HUES6 (cell line): ENCODE measurements at regions not wholly inside any gene's neighbourhood (a gene's known extent, or its start where the extent isn't known, plus 50 kb on each side); places are given as distances from the start of the nearest gene placed in this dataset.
"Not testable (repeated sequence)": the region's sequence is repeated elsewhere in the genome, so short reads cannot be mapped to it uniquely, and the experiment has no call there.

ENCODE experiments used
- H3K27ac ChIP-seq: 2 replicates; pipeline ENCODE4 v1.7.0; 2013; ENCODE audit warnings: low read depth, mild to moderate bottlenecking, low read length, inconsistent platforms
- H3K27me3 ChIP-seq: 2 replicates; pipeline ENCODE4 v1.6.1; 2013; ENCODE audit warnings: low read length; ENCODE audit not compliant: control insufficient read depth, insufficient read depth
- H3K36me3 ChIP-seq: 2 replicates; pipeline ENCODE4 v1.6.1; 2013; ENCODE audit warnings: low read length; ENCODE audit not compliant: control insufficient read depth, insufficient read depth
- H3K4me1 ChIP-seq: 2 replicates; pipeline ENCODE4 v1.6.1; 2013; ENCODE audit warnings: low read length; ENCODE audit not compliant: control insufficient read depth, insufficient read depth
- H3K4me3 ChIP-seq: 2 replicates; pipeline ENCODE4 v1.5.1; 2013; ENCODE audit warnings: low read depth, low read length
- H3K9ac ChIP-seq: one replicate; pipeline ENCODE4 v1.6.1; 2013; ENCODE audit warnings: mild to moderate bottlenecking, low read length
- H3K9me3 ChIP-seq: 2 replicates; pipeline ENCODE4 v1.6.1; 2013; ENCODE audit warnings: low read depth, low read length; ENCODE audit not compliant: control insufficient read depth, insufficient read depth

DNA sequence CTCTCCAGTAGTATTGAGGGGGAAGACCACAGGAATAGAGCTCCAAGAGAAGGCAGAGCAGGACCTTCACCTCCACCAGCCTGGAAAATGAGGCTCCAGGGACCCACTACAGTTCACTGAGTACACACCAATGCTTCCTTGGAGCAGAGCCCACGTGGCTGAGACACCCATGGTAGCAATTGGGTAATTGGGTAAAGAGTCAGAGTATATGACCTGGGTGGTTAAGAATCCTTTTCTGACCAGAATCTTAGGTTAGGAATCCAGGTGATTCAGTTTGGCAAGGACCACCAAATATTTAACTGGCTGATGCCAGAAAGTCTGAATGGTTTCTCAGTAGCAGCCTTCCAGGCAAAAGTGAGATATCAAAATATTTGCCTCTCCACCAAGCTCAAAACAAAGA is 107.7 kb downstream of the MDH1 start:
- H3K9ac ChIP-seq, result no peak overlapping the region
- H3K27ac ChIP-seq, result no peak overlapping the region
- H3K36me3 ChIP-seq, result no peaks in the 10 kb centered on the region
- no peaks in the 10 kb centered on the region for H3K27me3 ChIP-seq
- no peaks in the 10 kb centered on the region for H3K9me3 ChIP-seq
- peaks cover 16% of the 10 kb centered on the region for H3K4me1 ChIP-seq
- H3K4me3 ChIP-seq, result no peak overlapping the region

DNA sequence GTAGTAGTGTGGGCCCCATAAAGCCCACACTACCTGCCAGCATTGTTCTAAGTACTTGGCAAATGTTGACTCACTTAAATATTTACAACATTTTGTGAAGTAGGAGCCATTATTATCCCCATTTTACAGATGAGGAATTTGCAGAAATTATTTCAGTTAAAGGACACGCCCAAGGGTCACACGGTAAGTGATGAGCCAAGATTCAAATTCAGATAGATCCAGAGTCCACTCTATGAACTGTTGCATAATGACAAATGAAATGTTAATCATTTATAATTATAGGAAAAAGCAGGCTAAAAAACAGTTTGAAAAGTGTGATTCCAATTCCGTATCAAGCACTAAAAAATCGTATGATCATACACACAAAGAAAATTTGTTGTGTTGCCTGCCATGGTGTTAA is 108.4 kb downstream of the MDH1 start:
- H3K27ac ChIP-seq, result no peak overlapping the region
- no peaks in the 10 kb centered on the region for H3K36me3 ChIP-seq
- H3K4me3 ChIP-seq, result no peak overlapping the region
- H3K9ac ChIP-seq, result no peak overlapping the region
- H3K27me3 ChIP-seq, result no peaks in the 10 kb centered on the region
- peaks cover 16% of the 10 kb centered on the region for H3K4me1 ChIP-seq
- no peaks in the 10 kb centered on the region for H3K9me3 ChIP-seq

DNA sequence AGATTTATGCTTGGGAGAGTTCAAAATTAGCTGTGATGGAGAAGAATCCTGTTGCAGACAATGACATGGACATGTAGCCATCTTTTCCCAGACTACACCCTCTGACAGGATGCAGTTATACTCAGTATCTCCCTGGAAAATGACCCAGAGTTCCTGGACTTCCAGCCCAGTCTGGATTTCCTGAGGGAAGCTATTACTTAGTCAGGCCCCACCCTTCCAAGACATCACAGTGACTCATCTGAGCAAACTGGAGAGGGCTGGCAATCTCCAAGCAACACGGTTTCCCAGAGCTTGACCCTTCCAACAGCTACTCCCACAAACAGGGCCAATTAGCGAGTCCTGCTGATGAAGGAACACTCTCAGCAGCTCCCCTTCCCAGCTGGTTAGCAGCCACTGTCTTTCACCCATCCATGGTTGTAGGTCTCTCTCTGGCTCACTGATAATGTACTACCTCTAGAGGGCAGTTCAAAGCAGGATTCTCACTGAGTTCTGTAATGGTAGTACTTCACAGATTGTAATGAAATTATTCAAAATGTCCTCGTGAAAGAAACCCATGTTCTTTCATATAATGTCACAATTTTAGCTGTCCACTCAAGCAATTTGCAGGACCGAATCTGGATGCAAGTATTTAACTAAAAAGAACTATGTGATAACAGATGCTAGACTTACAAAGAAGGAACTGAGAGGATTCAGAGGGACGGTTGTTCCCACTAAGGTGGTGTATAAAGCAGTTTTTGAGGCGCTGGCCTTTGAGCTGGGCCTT is 110.2 kb downstream of the MDH1 start:
- no peaks in the 10 kb centered on the region for H3K27me3 ChIP-seq
- 0 out of 2 replicates have a peak, but pooled peaks cover 2% of the 10 kb centered on the region for H3K9me3 ChIP-seq
- H3K9ac ChIP-seq, result no peak overlapping the region
- H3K4me1 ChIP-seq, result peaks cover 14% of the 10 kb centered on the region
- H3K36me3 ChIP-seq, result no peaks in the 10 kb centered on the region
- no peak overlapping the region for H3K4me3 ChIP-seq
- no peak overlapping the region for H3K27ac ChIP-seq

DNA sequence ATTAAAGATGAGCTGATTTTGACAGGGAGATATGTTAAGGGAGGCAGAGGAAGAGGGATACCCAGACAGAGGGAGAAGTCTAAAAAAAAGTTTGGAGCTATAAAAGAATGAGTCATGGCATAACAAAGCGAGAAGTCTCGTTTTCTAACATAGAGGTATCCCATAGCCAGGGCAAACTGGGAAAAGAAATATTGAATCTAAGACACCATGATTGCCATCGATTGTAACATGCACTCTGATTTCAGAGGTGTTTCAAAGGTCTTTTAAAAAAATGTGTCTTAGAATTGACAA is 110.7 kb downstream of the MDH1 start:
- H3K4me1 ChIP-seq, result peaks cover 14% of the 10 kb centered on the region
- H3K27me3 ChIP-seq, result no peaks in the 10 kb centered on the region
- H3K4me3 ChIP-seq, result no peak overlapping the region
- no peaks in the 10 kb centered on the region for H3K36me3 ChIP-seq
- H3K27ac ChIP-seq, result no peak overlapping the region
- H3K9me3 ChIP-seq, result 0 out of 2 replicates have a peak, but pooled peaks cover 2% of the 10 kb centered on the region
- no peak overlapping the region for H3K9ac ChIP-seq

DNA sequence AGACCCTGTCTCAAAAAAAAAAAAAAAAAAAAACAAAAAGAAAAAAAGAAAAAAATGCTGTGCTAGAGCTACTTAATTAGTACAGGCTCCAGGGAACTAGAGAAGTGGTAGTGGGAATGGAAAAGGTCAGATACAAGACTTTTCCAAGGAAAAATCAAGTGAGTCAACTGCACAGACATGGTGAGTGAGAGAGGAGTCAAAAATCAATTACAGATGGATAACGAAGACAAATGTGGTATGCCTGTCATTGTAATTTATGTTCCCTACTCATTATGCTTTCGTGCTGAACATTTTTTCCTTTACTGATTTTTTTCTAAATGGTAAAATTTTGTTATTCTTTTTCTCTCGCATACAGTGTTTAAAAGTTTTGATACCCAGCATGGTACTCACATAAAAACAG is 111.5 kb downstream of the MDH1 start:
- H3K4me3 ChIP-seq, result no peak overlapping the region
- H3K4me1 ChIP-seq, result peaks cover 14% of the 10 kb centered on the region
- H3K27me3 ChIP-seq, result no peaks in the 10 kb centered on the region

DNA sequence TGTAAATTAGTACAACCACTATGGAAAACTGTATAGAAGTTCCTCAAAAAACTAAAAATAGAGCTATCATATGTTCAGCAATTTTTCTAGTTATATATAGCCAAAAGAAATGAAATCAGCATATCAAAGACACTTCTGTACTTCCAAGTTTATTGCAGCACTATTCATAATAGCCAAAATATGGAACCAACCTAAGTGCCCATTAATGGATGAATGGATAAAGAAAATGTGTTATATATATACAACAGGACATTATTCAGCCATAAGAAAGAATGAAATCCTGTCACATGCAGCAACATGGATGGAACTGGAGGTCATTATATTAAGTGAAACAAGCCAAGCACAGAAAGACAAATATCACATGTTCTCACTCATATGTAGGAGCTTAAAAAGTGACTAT is 112.6 kb downstream of the MDH1 start:
- no peak overlapping the region for H3K4me3 ChIP-seq
- H3K36me3 ChIP-seq, result no peaks in the 10 kb centered on the region
- no peaks in the 10 kb centered on the region for H3K27me3 ChIP-seq
- 0 out of 2 replicates have a peak, but pooled peaks cover 2% of the 10 kb centered on the region for H3K9me3 ChIP-seq
- no peak overlapping the region for H3K9ac ChIP-seq
- no peak overlapping the region for H3K27ac ChIP-seq
- peaks cover 14% of the 10 kb centered on the region for H3K4me1 ChIP-seq

More for the DNA sequence above, 111.5 kb downstream of the MDH1 start:
- H3K9ac ChIP-seq, result no peak overlapping the region
- H3K27ac ChIP-seq, result no peak overlapping the region
- H3K36me3 ChIP-seq, result no peaks in the 10 kb centered on the region
- 0 out of 2 replicates have a peak, but pooled peaks cover 2% of the 10 kb centered on the region for H3K9me3 ChIP-seq

DNA sequence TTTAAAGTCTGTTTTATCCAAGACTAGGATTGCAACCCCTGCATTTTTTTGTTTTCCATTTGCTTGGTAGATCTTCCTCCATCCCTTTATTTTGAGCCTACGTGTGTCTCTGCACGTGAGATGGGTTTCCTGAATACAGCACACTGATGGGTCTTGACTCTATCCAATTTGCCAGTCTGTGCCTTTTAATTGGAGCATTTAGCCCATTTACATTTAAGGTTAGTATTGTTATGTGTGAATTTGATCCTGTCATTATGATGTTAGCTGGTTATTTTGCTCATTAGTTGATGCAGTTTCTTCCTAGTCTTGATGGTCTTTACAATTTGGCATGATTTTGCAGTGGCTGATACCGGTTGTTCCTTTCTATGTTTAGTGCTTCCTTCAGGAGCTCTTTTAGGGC is 117.3 kb downstream of the MDH1 start:
- not testable (repeated sequence) for H3K9ac ChIP-seq, H3K36me3 ChIP-seq, H3K4me1 ChIP-seq, H3K4me3 ChIP-seq, H3K27ac ChIP-seq, H3K27me3 ChIP-seq
- peaks cover 16% of the 10 kb centered on the region for H3K9me3 ChIP-seq

DNA sequence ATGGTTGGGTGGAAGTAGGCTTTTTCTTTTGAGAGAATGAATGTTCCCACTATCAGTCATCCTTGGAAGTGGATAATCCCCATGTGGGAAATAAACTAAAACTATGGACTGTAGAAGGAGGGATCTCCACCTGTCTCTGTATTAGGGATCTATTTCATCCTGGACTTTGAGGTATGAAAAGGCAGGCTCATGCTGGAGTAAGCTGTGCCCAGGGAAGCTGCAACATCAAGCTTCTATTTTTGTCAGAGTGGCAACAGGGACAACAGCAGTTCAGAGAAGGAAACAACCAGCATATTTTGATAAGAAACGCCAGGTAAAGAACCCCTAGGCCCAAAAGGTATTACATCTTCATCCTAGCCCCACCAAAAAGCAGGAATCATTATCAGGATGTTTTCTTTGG is 122.0 kb downstream of the MDH1 start:
- peaks cover 14% of the 10 kb centered on the region for H3K9me3 ChIP-seq
- H3K27me3 ChIP-seq, result no peaks in the 10 kb centered on the region
- no peaks in the 10 kb centered on the region for H3K36me3 ChIP-seq
- peaks cover 2% of the 10 kb centered on the region; the same call in 1 of the 2 replicates for H3K4me1 ChIP-seq
- no peak overlapping the region for H3K4me3 ChIP-seq
- H3K9ac ChIP-seq, result no peak overlapping the region
- no peak overlapping the region for H3K27ac ChIP-seq

DNA sequence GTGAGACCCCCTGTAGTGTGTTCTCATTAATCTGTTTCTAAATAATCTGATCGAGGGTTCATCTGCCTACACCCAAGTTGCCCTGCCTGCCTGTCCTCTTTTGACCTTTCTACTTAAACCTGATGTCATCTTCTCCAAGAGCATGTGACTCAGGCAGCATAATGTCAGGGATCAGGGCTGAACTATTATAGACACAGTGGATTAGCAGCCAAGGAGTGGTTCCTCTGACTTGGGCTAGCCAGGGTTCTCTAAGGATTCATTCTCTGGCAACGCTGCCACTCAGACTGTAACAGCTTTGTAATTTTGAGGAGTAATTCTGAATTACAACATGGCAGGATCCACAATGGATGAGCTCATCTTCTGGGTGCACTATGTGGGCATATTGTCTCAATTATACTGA is 124.0 kb downstream of the MDH1 start:
- Histone ChIP-seq H3K4me1 (peaks cover 4% of the 10 kb centered on the region; the same call in 1 of the 2 replicates), H3K36me3 (no peaks in the 10 kb centered on the region), H3K27me3 (no peaks in the 10 kb centered on the region), H3K9ac (no peak overlapping the region), H3K4me3 (no peak overlapping the region), H3K27ac (no peak overlapping the region), H3K9me3 (peaks cover 14% of the 10 kb centered on the region)

DNA sequence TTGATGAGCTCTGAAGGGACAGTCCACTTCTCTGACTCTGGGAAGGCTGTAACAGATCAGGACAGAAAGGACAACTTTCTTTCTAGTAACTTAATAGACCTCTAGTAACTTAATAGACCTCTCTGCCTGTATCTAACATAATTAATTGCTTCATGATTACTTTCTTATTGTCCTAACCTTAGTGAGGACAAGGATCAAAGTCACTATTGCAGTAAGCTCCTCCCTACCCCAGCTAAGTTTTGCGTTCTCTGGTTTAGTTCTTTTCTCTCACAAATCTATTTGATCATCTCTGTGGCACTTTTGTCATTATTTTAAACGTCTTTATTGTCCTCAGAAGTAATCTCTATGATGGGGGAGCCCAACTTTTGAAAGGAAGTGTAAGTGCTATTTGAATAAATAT is 125.5 kb upstream of the UGP2 start:
- Histone ChIP-seq H3K27ac (no peak overlapping the region), H3K4me1 (peaks cover 4% of the 10 kb centered on the region; the same call in 1 of the 2 replicates), H3K9ac (no peak overlapping the region)

DNA sequence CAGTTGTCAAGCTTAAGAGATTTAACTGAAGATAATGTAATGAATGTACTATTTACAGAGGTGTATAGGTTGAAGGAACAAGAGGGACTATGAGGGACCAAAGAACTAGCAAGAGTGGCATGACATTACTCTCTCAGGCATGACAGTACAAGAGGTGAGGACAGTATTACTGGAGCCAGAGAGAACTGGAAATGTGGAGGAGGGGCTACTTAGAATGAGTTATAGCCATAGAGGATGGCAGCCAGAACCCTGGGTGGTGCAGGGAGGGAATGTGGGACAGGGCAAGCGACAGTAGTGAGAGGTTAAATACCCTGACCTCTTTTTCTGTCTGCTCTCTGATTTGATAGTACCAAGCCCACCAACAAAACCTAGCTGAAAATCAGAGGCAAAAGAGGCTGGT is 122.6 kb upstream of the UGP2 start:
- Histone ChIP-seq H3K27ac (no peak overlapping the region), H3K27me3 (no peaks in the 10 kb centered on the region), H3K9me3 (peaks cover 5% of the 10 kb centered on the region; the same call in 1 of the 2 replicates), H3K4me1 (peaks cover 4% of the 10 kb centered on the region; the same call in 1 of the 2 replicates), H3K36me3 (no peaks in the 10 kb centered on the region), H3K4me3 (no peak overlapping the region), H3K9ac (no peak overlapping the region)

More for the DNA sequence above, 125.5 kb upstream of the UGP2 start:
- Histone ChIP-seq H3K36me3 (no peaks in the 10 kb centered on the region), H3K27me3 (no peaks in the 10 kb centered on the region), H3K4me3 (no peak overlapping the region), H3K9me3 (peaks cover 3% of the 10 kb centered on the region; the same call in 1 of the 2 replicates)
